Suprapubic skin (tissue), 4 donors: ENCODE measurements at regions not wholly inside any gene's neighbourhood (a gene's known extent, or its start where the extent isn't known, plus 50 kb on each side); places are given as distances from the start of the nearest gene placed in this dataset.

Experiments used
- EP300 ChIP-seq: sonication (generic); formaldehyde crosslinking; IDR thresholded peaks from one replicate; pipeline ENCODE4 v1.6.1; 2017; ENCODE audit warnings: antibody characterized with exemption
- POLR2AphosphoS5 ChIP-seq, 3 donors: sonication (generic); formaldehyde crosslinking; IDR thresholded peaks; one replicate each; pipeline ENCODE4 v1.6.1; 2017; ENCODE audit warnings: antibody characterized with exemption in 3 of 3
- TF ChIP-seq, protein P1 (sequence below), 2 donors: fragments of 200-600 bp in 1 of 2; fragments of 450-650 bp in 1 of 2; sonication (generic) in 1 of 2; IDR thresholded peaks; one replicate each; pipeline ENCODE4 v1.5.1; 2016 to 2019; ENCODE audit warnings: antibody characterized with exemption in 2 of 2, mild to moderate bottlenecking in 1 of 2, moderate library complexity in 1 of 2

GRCh38 chr6:71034563-71035345 is 77.9 kb upstream of the B3GAT2 start:
- TF ChIP-seq, protein P1, sequence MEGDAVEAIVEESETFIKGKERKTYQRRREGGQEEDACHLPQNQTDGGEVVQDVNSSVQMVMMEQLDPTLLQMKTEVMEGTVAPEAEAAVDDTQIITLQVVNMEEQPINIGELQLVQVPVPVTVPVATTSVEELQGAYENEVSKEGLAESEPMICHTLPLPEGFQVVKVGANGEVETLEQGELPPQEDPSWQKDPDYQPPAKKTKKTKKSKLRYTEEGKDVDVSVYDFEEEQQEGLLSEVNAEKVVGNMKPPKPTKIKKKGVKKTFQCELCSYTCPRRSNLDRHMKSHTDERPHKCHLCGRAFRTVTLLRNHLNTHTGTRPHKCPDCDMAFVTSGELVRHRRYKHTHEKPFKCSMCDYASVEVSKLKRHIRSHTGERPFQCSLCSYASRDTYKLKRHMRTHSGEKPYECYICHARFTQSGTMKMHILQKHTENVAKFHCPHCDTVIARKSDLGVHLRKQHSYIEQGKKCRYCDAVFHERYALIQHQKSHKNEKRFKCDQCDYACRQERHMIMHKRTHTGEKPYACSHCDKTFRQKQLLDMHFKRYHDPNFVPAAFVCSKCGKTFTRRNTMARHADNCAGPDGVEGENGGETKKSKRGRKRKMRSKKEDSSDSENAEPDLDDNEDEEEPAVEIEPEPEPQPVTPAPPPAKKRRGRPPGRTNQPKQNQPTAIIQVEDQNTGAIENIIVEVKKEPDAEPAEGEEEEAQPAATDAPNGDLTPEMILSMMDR (IDR thresholded peaks at IDR 0.05), result no peak
- no peak for TF ChIP-seq POLR2AphosphoS5 (IDR thresholded peaks at IDR 0.05)
- TF ChIP-seq EP300, result no peak
